ENCODE measurements at regions not wholly inside any gene's neighbourhood (a gene's known extent, or its start where the extent isn't known, plus 50 kb on each side); places are given as distances from the start of the nearest gene placed in this dataset.

- no peak overlapping the region for H3K4me3 ChIP-seq (ENCODE audit: low read depth, low read length)
- H3K9ac ChIP-seq (ENCODE audit: low read depth, low read length): no peak overlapping the region
- no peaks in the 10 kb centered on the region for H3K9me3 ChIP-seq (ENCODE audit: control insufficient read depth, insufficient read depth, low read length)
- H3K4me1 ChIP-seq (ENCODE audit: control insufficient read depth, insufficient read depth, low read length): peaks cover 2% of the 10 kb centered on the region
- peaks cover 94% of the 10 kb centered on the region for H3K27me3 ChIP-seq (ENCODE audit: control insufficient read depth, insufficient read depth, low read length)
- no peaks in the 10 kb centered on the region for H3K36me3 ChIP-seq (ENCODE audit: control insufficient read depth, insufficient read depth, low read length)
Measured at GRCh38 chr11:16611926-16612565, 126.4 kb upstream of the C11orf58 start.

GRCh38 chr11:16611401-16611921, 127.0 kb upstream of the C11orf58 start:
- no peaks in the 10 kb centered on the region for H3K36me3 ChIP-seq (ENCODE audit: control insufficient read depth, insufficient read depth, low read length)
- H3K4me1 ChIP-seq (ENCODE audit: control insufficient read depth, insufficient read depth, low read length): peaks cover 2% of the 10 kb centered on the region
- H3K4me3 ChIP-seq (ENCODE audit: low read depth, low read length): peak overlapping the region; percentile 38
- no peak overlapping the region for H3K9ac ChIP-seq (ENCODE audit: low read depth, low read length)
- peaks cover 94% of the 10 kb centered on the region for H3K27me3 ChIP-seq (ENCODE audit: control insufficient read depth, insufficient read depth, low read length)
- no peaks in the 10 kb centered on the region for H3K9me3 ChIP-seq (ENCODE audit: control insufficient read depth, insufficient read depth, low read length)

GRCh38 chr11:16610738-16611388, 127.6 kb upstream of the C11orf58 start:
- H3K27me3 ChIP-seq (ENCODE audit: control insufficient read depth, insufficient read depth, low read length): peaks cover 94% of the 10 kb centered on the region
- no peak overlapping the region for H3K9ac ChIP-seq (ENCODE audit: low read depth, low read length)
- peaks cover 2% of the 10 kb centered on the region for H3K4me1 ChIP-seq (ENCODE audit: control insufficient read depth, insufficient read depth, low read length)
- H3K4me3 ChIP-seq (ENCODE audit: low read depth, low read length): peak overlapping the region; percentile 38
- no peaks in the 10 kb centered on the region for H3K9me3 ChIP-seq (ENCODE audit: control insufficient read depth, insufficient read depth, low read length)
- H3K36me3 ChIP-seq (ENCODE audit: control insufficient read depth, insufficient read depth, low read length): no peaks in the 10 kb centered on the region

- H3K27me3 ChIP-seq (ENCODE audit: control insufficient read depth, insufficient read depth, low read length): peaks cover 94% of the 10 kb centered on the region
- no peaks in the 10 kb centered on the region for H3K9me3 ChIP-seq (ENCODE audit: control insufficient read depth, insufficient read depth, low read length)
- no peak overlapping the region for H3K9ac ChIP-seq (ENCODE audit: low read depth, low read length)
- H3K4me3 ChIP-seq (ENCODE audit: low read depth, low read length): peak overlapping the region; percentile 38
- peaks cover 2% of the 10 kb centered on the region for H3K4me1 ChIP-seq (ENCODE audit: control insufficient read depth, insufficient read depth, low read length)
- H3K36me3 ChIP-seq (ENCODE audit: control insufficient read depth, insufficient read depth, low read length): no peaks in the 10 kb centered on the region
Measured at GRCh38 chr11:16610213-16610737, 128.2 kb upstream of the C11orf58 start.

DNA sequence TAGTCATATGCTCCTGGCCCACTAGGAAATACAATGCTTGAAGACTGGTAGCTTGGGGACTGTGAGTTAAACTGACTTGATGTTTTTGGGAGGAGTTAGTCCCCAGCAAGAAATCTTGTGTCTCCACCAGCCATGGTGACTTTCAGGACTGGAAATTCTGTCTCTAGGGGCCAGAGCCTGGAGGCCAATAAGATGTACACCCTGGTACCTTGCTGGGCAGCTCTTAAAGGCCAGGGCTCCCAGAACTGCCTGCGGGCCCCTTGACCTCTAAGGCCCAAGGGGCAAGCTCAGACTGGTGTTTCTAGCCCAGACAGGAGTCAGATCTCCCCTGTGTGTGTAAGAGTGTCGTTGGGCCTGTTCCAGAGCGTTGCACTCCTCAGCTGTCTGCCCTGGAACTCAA, 128.7 kb upstream of the C11orf58 start:
- no peaks in the 10 kb centered on the region for H3K36me3 ChIP-seq (ENCODE audit: control insufficient read depth, insufficient read depth, low read length)
- H3K9me3 ChIP-seq (ENCODE audit: control insufficient read depth, insufficient read depth, low read length): no peaks in the 10 kb centered on the region
- peaks cover 94% of the 10 kb centered on the region for H3K27me3 ChIP-seq (ENCODE audit: control insufficient read depth, insufficient read depth, low read length)
- peak overlapping the region; percentile 38 for H3K4me3 ChIP-seq (ENCODE audit: low read depth, low read length)
- no peak overlapping the region for H3K9ac ChIP-seq (ENCODE audit: low read depth, low read length)
- H3K4me1 ChIP-seq (ENCODE audit: control insufficient read depth, insufficient read depth, low read length): peaks cover 2% of the 10 kb centered on the region

DNA sequence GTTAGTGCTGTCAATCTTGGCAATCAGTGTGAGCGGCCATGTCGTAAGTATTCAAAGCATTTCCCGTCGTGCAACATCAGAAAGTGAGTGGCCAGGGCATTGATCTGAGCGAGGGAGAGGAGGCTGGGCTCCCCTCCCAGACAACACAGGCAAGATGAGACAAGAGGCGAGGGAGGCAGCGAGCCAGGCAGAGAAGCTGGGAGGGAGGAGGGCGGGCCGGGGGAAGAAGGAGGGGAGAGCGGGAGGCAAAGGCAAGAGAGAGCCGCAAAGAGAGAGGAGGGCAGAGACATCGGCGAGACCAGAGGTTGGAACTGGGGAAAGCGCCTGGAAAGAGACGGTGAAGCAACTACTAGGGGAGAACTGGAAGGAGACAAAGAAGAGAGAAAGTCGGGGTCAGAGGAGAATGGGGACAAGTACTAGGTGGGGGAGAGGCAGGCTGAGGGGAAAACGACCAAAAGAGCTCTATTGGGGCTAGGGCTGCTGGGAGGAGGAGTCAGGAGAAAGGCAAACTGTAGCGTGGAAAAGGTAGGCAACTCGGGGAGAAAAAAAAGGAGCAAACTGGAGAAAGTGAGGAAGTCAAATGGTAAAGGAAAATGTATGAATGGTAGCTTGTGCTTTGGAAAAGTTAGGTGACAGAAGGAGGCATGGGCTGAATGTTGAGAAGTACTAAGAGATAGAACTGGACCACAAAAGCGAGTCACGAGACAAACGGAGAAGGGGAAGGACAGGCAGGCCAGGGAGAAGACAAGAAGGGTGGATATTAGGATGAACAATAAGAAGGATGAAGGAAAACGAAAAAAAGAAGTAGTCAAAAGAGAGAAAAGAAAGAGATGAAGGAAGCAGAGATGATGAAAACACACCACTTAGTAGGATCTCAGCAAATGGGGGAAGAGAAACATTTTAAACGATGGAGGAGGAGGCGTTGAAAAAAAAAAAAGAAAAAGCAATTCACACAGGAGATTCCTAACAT, 130.5 kb upstream of the C11orf58 start:
- Histone ChIP-seq H3K9me3 (ENCODE audit: control insufficient read depth, insufficient read depth, low read length) (no peaks in the 10 kb centered on the region), H3K36me3 (ENCODE audit: control insufficient read depth, insufficient read depth, low read length) (no peaks in the 10 kb centered on the region), H3K9ac (ENCODE audit: low read depth, low read length) (no peak overlapping the region), H3K27me3 (ENCODE audit: control insufficient read depth, insufficient read depth, low read length) (peaks cover 99% of the 10 kb centered on the region), H3K4me3 (ENCODE audit: low read depth, low read length) (peak overlapping the region; percentile 71), H3K4me1 (ENCODE audit: control insufficient read depth, insufficient read depth, low read length) (peaks cover 5% of the 10 kb centered on the region)

DNA sequence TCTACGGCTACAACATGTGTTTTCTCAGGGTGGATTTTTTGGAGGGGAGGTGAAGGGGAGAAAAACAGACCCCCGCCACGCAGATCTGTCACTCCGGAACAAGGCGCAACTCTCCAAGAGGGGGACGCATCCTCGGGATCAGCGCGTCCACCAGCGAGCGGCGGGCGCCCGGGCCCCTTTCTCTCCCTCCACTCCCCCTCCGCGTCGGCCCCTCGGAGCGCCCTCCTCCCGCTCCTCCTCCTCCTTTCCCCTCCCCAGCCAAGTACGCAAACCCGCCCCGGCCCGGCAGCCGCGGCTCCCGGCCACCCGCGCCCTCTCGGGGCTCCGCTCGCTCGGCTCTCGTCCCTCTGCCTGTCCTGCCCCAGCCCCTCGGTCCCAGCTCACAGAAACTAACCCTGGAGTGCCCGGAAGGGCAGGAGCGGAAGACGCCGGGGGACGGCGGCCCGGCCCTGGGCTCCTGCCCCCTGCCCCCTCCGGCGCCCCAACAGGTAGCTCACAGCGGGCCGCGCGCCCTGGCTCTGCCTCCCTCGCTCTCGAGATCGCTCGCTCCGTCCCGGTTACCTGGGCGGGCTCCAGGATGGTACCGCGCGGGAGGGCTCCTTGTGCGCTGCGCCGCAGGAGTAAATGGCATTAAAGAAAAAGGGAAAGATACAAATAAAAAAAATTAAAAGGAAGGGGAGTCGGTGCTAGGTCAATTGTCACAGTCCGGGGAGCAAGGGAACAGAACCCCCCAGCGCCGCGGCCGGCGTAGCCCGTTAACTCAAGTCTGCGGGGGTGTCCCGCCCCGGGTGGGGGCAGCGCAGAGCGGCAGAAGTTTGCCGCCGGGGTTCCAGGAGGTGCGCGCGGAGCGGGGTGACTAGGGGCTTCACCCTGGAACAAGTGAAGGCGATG, 131.4 kb upstream of the C11orf58 start:
- no peaks in the 10 kb centered on the region for H3K9me3 ChIP-seq (ENCODE audit: control insufficient read depth, insufficient read depth, low read length)
- no peaks in the 10 kb centered on the region for H3K36me3 ChIP-seq (ENCODE audit: control insufficient read depth, insufficient read depth, low read length)
- H3K4me1 ChIP-seq (ENCODE audit: control insufficient read depth, insufficient read depth, low read length): peaks cover 5% of the 10 kb centered on the region
- H3K27me3 ChIP-seq (ENCODE audit: control insufficient read depth, insufficient read depth, low read length): peaks cover 99% of the 10 kb centered on the region
- no peak overlapping the region for H3K9ac ChIP-seq (ENCODE audit: low read depth, low read length)
- H3K4me3 ChIP-seq (ENCODE audit: low read depth, low read length): peak overlapping the region; percentile 71

DNA sequence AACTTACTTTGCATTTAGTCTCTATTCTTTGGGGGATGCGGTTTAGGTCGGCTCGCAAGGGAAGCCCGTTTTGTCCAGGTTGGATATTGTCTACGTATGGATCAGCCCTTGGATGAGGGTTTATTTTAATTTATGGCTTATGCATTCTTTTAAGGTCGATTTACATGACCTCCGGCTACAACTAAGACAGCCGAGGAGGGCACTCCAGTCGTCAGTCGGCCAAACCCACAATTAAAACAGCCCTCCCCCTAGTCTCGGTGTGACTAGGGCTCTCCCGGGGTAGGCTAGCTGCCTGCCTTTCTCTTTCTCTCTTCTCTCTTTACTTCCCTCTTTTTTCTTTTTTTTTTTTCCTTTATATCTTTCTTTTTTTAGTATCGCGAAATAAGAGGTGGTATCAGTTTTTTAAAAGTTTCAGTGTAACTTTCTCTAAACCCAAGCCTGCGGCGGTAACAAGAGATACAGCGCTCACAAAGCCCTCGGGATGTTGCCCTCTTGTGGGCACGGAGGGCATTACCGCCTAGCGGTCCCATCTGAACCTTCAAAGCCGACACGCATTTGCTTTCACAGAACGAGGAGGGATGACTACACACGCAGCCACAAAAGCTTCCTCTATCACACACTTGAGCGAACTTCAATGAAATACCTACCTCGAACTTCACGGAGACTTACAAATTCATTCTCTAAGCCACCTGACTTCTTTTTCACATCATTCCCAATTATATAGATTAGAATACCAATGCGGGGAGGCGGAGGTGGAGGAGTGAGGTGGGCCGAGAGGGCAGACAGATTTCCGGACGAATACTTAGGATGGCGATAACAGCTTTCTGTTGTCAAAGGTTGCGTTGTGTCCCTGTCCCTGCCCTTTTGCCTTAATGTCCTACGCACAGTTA, 132.3 kb upstream of the C11orf58 start:
- no peaks in the 10 kb centered on the region for H3K9me3 ChIP-seq (ENCODE audit: control insufficient read depth, insufficient read depth, low read length)
- peaks cover 99% of the 10 kb centered on the region for H3K27me3 ChIP-seq (ENCODE audit: control insufficient read depth, insufficient read depth, low read length)
- H3K4me3 ChIP-seq (ENCODE audit: low read depth, low read length): peak overlapping the region; percentile 71
- peaks cover 5% of the 10 kb centered on the region for H3K4me1 ChIP-seq (ENCODE audit: control insufficient read depth, insufficient read depth, low read length)
- H3K36me3 ChIP-seq (ENCODE audit: control insufficient read depth, insufficient read depth, low read length): no peaks in the 10 kb centered on the region
- no peak overlapping the region for H3K9ac ChIP-seq (ENCODE audit: low read depth, low read length)

GRCh38 chr11:16605389-16605893, 133.0 kb upstream of the C11orf58 start:
- Histone ChIP-seq H3K36me3 (ENCODE audit: control insufficient read depth, insufficient read depth, low read length) (no peaks in the 10 kb centered on the region), H3K9me3 (ENCODE audit: control insufficient read depth, insufficient read depth, low read length) (no peaks in the 10 kb centered on the region), H3K27me3 (ENCODE audit: control insufficient read depth, insufficient read depth, low read length) (peaks cover 99% of the 10 kb centered on the region), H3K4me3 (ENCODE audit: low read depth, low read length) (peak overlapping the region; percentile 53), H3K9ac (ENCODE audit: low read depth, low read length) (no peak overlapping the region), H3K4me1 (ENCODE audit: control insufficient read depth, insufficient read depth, low read length) (peaks cover 5% of the 10 kb centered on the region)

DNA sequence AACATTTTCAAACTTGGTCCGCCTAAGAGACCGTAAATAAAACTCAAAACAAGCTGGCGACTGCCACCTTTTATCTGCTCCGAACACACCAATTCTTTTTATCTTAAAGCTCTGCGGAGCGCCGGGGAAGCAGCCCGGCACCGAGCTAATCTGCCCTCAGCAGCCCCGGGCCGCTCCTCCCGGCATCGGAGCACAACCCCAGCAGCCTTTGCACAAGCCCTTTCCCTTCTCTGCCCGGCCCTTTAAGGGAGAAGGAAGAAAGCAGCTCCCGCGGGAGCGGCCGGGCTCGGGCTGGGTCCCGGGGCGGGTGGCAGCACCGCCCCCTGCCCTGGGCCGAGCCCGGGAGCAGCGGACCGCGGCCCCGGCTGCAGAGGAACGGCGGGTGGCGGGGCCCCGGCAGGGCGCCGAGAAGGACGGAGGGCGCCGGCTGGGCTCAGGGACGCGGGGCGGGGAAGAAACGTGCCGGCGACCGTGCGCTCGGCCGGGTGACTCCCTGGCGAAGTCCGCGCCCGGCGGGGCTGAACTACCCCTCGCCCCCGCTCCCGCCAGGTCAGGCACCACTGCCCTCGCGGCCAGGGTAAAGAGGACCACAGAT, 133.6 kb upstream of the C11orf58 start:
- Histone ChIP-seq H3K4me3 (ENCODE audit: low read depth, low read length) (peak overlapping the region; percentile 53), H3K4me1 (ENCODE audit: control insufficient read depth, insufficient read depth, low read length) (peaks cover 3% of the 10 kb centered on the region), H3K9ac (ENCODE audit: low read depth, low read length) (no peak overlapping the region), H3K27me3 (ENCODE audit: control insufficient read depth, insufficient read depth, low read length) (peaks cover 99% of the 10 kb centered on the region), H3K36me3 (ENCODE audit: control insufficient read depth, insufficient read depth, low read length) (no peaks in the 10 kb centered on the region), H3K9me3 (ENCODE audit: control insufficient read depth, insufficient read depth, low read length) (no peaks in the 10 kb centered on the region)

Data from iPS-15b (cell line).